MV-4-11 (cell line): ENCODE measurements at regions not wholly inside any gene's neighbourhood (a gene's known extent, or its start where the extent isn't known, plus 50 kb on each side); places are given as distances from the start of the nearest gene placed in this dataset.
A peak's percentile ranks its signal among the peaks of the same experiment; 100 is the strongest.

ENCODE experiments used
- DNase-seq: peaks from one replicate; lab custom pipeline; 2025; lab: John Stamatoyannopoulos, UW

DNA sequence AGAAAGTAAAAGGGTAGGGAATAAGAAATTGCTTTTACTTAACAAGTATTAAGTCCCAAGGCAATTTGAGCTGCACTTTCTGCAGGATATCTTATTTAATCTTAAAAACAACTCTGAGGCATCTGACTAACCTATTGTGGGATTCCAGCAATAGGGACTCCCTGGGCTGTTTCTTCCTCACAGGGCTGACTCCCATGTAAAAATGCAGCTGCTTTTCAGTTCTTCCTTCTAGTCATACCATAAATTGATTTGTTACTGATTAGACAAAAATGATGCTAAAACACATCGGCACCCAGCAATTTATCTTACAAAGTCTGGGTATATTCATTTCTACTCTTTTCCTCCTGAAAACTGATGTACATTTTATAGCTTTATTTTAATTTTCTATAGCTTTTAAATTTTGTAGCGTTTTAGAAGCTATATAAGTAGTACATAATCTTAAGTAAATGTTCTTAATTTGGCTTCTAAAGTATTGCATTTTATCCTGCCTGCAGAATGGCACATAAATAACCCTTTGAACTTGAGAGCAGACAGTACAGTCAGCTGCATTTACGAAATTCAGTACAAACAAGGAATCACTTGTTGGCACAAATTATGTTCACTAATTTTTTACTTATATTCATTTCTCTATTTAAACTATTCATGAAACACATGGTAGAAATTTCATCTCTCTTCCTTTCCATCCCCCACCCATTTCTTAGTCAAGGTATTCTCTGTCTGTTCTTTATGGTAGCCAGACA is 102.4 kb upstream of the FRY start:
- no peak for DNase-seq

GRCh38 chr13:31930490-31930889 is 101.1 kb upstream of the FRY start:
- no peak for DNase-seq

DNA sequence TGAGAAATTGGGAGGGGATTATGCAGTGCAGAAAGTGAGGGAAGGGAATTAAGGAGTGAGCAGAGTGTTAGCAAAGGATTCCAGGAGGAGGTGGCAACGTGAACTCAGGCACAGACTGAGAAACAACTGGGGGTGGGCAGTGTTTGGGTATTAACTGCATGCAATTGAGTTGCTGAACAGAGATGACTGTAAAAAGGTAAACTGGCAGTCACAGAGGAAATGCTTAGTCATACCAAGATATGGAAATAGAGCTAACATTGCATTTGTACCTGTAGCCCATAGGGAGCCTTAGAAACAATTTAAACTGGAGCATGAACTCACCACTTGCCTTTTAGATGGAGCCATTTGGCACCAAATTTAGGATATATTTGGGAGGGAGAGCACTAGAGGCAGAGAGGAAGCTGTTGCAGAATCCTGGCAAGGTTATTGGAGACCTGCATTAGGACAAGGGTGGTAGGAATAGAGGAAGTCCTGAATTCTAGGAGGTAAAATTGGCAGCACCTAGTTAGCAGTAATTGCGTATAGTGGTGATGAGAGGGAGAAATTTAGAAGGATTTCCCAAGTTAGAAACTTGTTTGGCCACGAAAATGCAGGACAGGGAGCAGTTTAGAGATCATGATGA is 100.6 kb upstream of the FRY start:
- no peak for DNase-seq

DNA sequence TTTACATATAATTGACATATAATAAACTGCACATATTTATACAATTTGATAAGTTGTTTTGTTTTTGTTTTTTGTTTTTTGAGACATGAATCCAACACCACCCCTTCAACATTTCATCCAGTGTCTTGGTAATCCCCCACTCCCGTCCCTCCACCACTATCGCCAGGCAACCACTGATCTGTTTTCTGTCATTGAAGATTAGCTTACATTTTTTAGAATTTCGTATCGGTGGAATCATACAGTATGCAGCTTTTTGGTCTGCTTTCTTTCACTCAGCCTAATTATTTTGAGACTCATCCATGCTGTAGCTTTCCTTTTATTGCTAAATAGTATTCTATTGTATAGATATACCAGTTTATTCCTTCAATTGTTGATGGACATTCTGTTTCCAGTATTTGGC is 94.1 kb upstream of the FRY start:
- DNase-seq = no peak

- no peak for DNase-seq
Measured at GRCh38 chr13:31940076-31940475, 91.5 kb upstream of the FRY start.

DNA sequence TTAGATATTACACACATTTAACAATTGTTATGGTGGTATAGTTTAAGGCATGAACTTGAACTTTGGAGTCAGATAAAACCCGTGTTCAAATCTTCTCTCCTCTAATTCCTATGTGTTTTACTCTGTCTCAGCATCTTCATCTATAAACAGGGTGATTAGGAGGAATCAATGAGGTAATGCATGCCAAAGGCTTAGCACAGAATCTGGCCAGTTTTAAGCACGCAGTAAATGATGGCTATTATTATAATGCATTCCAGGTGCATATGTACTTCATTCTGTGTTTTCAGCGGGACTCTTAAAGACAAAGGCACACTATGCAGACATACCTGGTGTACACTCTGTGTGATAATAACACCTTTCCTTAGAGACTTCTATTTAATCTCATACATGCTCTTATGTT is 88.0 kb upstream of the FRY start:
- no peak for DNase-seq

DNA sequence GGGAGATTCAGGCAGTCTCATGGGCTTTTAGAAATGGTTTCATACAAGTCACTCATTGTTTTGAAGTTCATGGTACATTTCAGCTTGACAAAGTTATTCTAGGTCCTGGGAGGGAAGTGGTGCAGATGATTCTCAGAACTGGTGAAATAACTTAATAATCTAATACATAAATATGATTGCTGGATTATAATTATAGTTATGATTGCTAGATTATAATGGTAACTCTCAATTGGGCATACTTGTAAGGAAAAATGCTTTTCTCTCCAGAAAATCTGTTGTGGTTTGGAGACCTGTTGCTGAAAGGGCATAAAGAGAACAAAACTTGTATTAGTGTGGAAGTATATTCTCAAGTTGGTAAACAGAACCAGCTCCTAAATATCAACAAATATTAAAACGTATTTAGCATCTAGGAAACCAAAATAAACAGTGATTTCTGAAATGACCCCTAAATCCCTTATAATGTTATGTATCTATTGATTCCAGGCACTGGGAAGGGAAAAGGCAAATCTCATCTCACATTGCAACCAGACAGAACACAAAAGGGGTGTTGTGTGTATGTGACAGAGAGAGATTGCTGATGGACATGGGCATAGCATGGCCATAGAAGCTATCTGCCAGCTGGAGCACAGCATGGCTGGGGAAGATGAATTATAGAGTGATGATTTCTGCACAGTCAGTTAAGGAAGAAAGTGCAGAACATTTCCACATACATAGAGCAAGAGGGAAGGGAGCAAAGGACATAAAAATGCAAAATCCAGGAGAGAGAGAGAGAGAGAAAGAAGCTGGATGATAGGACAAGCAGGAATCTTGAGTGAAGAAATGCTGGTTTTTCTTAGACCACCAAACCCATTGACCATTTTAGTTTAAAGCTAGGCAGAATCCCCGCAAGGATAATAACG is 87.1 kb upstream of the FRY start:
- DNase-seq = no peak

DNA sequence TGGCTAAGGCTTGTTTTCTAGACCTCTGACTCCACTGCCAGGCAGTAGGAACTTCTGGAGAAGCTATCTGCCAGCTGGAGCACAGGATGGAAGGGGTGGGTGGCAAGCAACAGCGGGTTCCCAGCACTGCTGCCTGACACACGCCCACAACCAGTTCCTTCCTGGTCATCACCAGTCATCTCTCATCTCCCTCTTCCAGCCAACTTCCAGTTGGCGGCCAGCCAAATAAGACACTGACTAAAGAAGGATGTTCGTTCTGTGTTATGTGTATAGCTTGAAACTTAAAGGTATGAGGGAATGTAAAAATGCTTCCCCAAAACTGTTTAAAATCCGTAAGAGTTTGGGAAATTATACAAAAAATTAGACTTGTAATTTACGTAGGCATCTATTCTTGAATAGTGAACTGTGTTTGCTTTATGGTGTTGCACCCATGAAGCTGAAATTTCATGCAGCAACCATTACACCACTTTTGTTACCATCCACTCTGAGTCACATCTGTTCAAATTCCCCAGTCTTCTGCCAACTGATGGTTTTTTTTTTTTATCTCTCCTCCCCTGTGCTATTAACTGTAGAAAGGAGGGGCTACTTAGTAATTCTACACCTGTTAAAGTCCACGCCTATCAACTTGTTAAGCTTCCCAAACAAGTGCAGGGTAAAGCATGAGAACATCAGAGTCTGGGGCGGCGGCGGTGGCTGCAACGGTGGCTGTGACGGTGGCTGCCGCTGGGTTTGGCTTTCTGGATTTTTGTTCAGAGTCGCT is 86.2 kb upstream of the FRY start:
- DNase-seq = peak; percentile 52

- DNase-seq = no peak
Measured at GRCh38 chr13:31946091-31946770, 85.3 kb upstream of the FRY start.

DNA sequence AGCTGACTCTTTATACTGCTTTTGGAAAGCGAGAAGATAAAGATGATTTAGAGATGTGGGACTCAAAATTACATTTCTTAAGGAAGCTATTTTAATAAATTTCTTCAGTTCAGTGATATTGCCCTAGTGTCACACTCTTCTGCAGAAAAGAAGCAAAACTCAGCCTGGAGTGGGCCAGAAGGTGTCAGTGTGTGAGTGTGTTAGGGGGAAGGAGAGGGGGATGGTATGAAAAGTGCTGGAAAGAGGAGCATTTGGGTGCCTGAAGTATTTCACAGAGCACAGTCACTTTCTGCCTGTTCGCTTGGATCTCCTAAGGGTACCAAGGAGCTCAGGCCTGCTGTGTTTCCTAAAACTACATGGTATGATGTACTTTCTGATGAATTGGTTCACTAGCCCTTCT is 84.5 kb upstream of the FRY start:
- peak; percentile 20 for DNase-seq

- no peak for DNase-seq
Measured at GRCh38 chr13:31947506-31947905, 84.1 kb upstream of the FRY start.

DNA sequence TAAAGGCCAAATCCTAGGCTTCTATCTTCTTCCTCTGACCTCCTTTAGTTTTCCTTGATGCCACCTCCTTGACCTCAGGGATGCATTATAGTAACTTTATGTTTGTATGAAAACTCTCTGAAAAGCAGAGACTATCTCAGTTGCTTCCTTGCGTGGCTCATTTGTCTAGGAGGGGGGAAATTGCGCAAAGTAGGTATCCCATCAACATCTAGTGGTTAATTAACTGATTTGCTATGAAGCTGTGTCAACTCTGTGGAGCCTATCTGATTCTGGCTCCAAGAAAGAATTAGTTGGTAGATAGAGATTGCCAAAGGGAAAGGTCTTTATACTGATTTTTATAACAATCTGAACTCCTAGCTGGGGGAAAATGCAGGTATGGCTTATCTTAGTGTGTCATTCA is 82.1 kb upstream of the FRY start:
- DNase-seq = no peak

- peak; percentile 51 for DNase-seq
Measured at GRCh38 chr13:31950111-31950815, 81.3 kb upstream of the FRY start.

DNA sequence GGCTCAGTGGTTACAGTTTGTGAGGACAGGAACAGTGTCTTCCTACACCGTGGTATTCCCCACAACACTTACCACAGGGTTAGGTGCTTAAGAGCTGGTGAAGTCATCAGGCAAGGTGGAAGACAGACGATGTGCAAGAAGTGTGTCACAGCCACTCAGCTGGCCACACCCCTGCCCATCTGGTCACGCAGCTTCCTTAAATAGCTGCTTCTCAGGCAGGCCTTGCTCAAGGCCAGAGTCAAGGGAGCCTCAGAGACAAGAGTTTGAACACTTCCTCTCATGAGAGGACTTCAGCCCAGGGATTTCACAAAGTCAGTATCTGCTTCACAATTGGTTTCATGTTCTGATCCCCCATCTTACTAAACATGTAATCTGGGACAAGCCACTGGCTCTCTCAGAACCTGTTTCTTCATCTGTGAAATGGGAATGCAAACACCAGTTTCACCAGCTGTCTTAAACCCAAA is 80.3 kb upstream of the FRY start:
- DNase-seq = peak; percentile 99

- DNase-seq = no peak
Measured at GRCh38 chr13:31952641-31953380, 78.8 kb upstream of the FRY start.

- DNase-seq = no peak
Measured at GRCh38 chr13:31955101-31955500, 76.5 kb upstream of the FRY start.

DNA sequence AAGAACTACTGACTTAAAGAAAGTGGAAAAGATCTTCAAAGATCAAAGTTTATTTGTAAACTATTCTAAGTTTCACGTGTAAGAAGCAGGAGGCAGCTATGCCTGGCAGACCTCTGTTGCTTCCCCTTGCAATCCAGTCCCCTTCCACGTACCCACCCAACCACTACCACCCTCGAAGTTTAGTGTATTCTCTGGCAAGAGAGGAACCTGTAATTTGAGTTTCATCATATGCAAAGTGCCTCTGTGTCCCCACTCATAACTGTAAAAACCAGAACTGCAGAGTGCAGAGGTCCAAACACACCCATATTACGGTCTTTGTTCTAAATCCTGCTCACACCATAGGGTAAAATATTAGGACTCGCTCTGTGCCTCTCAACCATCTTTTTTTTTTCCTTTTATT is 75.8 kb upstream of the FRY start:
- DNase-seq = peak; percentile 22

DNA sequence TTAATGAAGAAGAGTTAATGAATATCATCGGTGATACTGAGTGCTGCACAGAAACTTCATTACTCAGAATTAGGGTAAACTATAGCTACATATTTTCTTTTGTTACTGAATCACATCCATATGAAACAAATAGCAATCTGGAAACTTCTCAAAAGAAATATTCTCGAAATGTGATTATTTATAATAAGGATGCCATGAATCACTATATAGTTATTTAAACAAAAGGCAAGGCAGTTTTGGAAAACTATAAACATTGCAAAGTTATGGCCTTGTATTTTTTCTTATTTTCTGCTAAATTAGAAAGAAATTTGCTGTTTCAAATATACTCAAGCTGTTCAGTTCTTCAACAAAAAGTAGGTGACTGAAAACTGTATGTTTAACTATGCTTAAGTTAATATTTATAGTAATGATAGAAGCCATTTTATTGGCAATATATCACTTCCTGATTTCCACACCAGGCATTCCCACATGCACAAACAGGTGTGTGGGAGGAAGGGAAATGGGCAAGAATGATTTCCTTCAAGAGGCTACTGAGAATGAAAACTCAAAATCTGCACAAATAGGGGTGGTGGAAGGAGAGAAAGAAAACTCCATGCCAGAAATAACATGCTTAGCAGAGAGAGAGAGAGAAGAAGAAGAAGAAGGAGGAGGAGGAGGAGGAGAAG is 74.5 kb upstream of the FRY start:
- DNase-seq = no peak

DNA sequence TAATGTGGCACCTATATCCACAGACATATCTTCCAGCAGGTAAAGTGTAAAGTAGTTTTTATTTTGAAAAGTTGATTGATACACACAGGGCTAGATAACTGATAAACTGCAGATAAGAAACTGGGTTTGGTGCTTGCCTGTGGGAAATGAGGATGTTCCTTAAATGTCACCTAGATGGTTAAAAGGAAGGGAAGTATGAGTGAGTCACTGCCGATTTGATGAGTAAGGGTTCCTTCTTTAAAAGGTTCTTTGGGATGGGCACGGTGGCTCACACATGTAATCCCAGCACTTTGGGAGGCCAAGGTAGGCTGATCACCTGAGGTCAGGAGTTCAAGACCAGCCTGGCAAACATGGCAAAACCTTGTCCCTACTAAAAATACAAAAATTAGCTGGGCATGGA is 73.8 kb upstream of the FRY start:
- DNase-seq = peak; percentile 31
